ENCODE measurements at regions not wholly inside any gene's neighbourhood (a gene's known extent, or its start where the extent isn't known, plus 50 kb on each side); places are given as distances from the start of the nearest gene placed in this dataset.

GRCh38 chr10:29851241-29851640 lies 208.1 kb downstream of the JCAD start:
- TF ChIP-seq CTCF (conservative IDR thresholded peaks at IDR 0.05; ENCODE audit: low read depth, low read length) (no peak), EZH2 (IDR thresholded peaks at IDR 0.05; ENCODE audit: borderline replicate concordance, low read depth, low read length, poor library complexity, severe bottlenecking) (no peak)

Data from A673 (cell line).